Left cardiac atrium (tissue), 4 donors: ENCODE measurements at regions not wholly inside any gene's neighbourhood (a gene's known extent, or its start where the extent isn't known, plus 50 kb on each side); places are given as distances from the start of the nearest gene placed in this dataset.

Experiments used
- ATAC-seq, 2 donors: fragments of 200-7000 bp; cut with Tn5 transposase; one replicate each; pipeline ENCODE4 v1.9.1; 2020; ENCODE audit warnings: mild to moderate bottlenecking in 2 of 2, moderate library complexity in 2 of 2
- DNase-seq: peaks from one replicate; pipeline ENCODE4 v3.0.0-alpha.2; 2020
- intact Hi-C, 2 donors: fragments of 100-400 bp; cut with DNase I; formaldehyde crosslinking; loops; one replicate each; pipeline versions ENCODE4 v1.14.1 to v1.15.1; 2022 to 2023
- donor health status: DM: no; HTN: yes; CAD: no.
- donor health status: DM: no; HTN: yes; CAD: no; lungs with severe emphysema.
- donor health status: DM: yes; HTN: yes; CAD: no.
- donor health status: Dilated cardiomyopathy.

- ATAC-seq = no peak
- intact Hi-C loops = no loop called here
- no peak for DNase-seq
Observed at GRCh38 chr2:145736871-145737270, 1217.0 kb upstream of the ZEB2 start.

- no peak for DNase-seq
- intact Hi-C loops = no loop called here
- no peak for ATAC-seq
Observed at GRCh38 chr2:145731467-145731866, 1211.5 kb upstream of the ZEB2 start.

GRCh38 chr2:145729993-145730770, 1210.3 kb upstream of the ZEB2 start:
- ATAC-seq (no peak), DNase-seq (no peak)
- intact Hi-C loops = no loop called here

GRCh38 chr2:145729481-145729880, 1209.6 kb upstream of the ZEB2 start:
- DNase-seq (no peak), ATAC-seq (no peak)
- intact Hi-C loops = no loop called here

- no peak for ATAC-seq
- intact Hi-C loops = no loop called here
Observed at GRCh38 chr2:145728511-145728910, 1208.6 kb upstream of the ZEB2 start.

GRCh38 chr2:145725876-145726275, 1206.0 kb upstream of the ZEB2 start:
- intact Hi-C loops = no loop called here
- ATAC-seq (no peak), DNase-seq (no peak)

More at GRCh38 chr2:145728511-145728910, 1208.6 kb upstream of the ZEB2 start:
- no peak for DNase-seq

GRCh38 chr2:145724311-145724898, 1204.5 kb upstream of the ZEB2 start:
- intact Hi-C loops = no loop called here
- DNase-seq (no peak), ATAC-seq (no peak)

GRCh38 chr2:145723872-145724271, 1204.0 kb upstream of the ZEB2 start:
- intact Hi-C loops = no loop called here
- DNase-seq (no peak), ATAC-seq (no peak)

- DNase-seq (no peak), ATAC-seq (no peak)
- intact Hi-C loops = no loop called here
Observed at GRCh38 chr2:145721681-145722080, 1201.8 kb upstream of the ZEB2 start.

GRCh38 chr2:145715601-145716000, 1195.7 kb upstream of the ZEB2 start:
- intact Hi-C loops = no loop called here
- DNase-seq = no peak
- ATAC-seq = no peak

GRCh38 chr2:145710303-145710702, 1190.4 kb upstream of the ZEB2 start:
- intact Hi-C loops = no loop called here
- no peak for DNase-seq
- no peak for ATAC-seq

- intact Hi-C loops = no loop called here
- DNase-seq = no peak
- no peak for ATAC-seq
Observed at GRCh38 chr2:145702305-145702704, 1182.4 kb upstream of the ZEB2 start.

- ATAC-seq (peak; percentile 50 to 96), DNase-seq (no peak)
- intact Hi-C loops = no loop called here
Observed at GRCh38 chr2:145692971-145693478, 1173.1 kb upstream of the ZEB2 start.

- intact Hi-C loops = no loop called here
Observed at GRCh38 chr2:145691659-145692058, 1171.7 kb upstream of the ZEB2 start.

GRCh38 chr2:145690183-145690778, 1170.4 kb upstream of the ZEB2 start:
- ATAC-seq (no peak), DNase-seq (no peak)
- intact Hi-C loops = no loop called here

More at GRCh38 chr2:145691659-145692058, 1171.7 kb upstream of the ZEB2 start:
- ATAC-seq (no peak), DNase-seq (no peak)

GRCh38 chr2:145689277-145689676, 1169.4 kb upstream of the ZEB2 start:
- DNase-seq = no peak
- ATAC-seq = no peak
- intact Hi-C loops = no loop called here

- no peak for DNase-seq
- intact Hi-C loops = no loop called here
- no peak for ATAC-seq
Observed at GRCh38 chr2:145688156-145688555, 1168.2 kb upstream of the ZEB2 start.

- DNase-seq = no peak
- intact Hi-C loops = no loop called here
- ATAC-seq = no peak
Observed at GRCh38 chr2:145687442-145688134, 1167.7 kb upstream of the ZEB2 start.

GRCh38 chr2:145685383-145686050, 1165.6 kb upstream of the ZEB2 start:
- intact Hi-C loops = no loop called here
- DNase-seq (no peak), ATAC-seq (peak in 1 of 2 donors; percentile 54)
